Mammary epithelial cell (primary cell): ENCODE measurements at regions not wholly inside any gene's neighbourhood (a gene's known extent, or its start where the extent isn't known, plus 50 kb on each side); places are given as distances from the start of the nearest gene placed in this dataset.

Experiments used
- CTCF ChIP-seq, 2 donors: IDR thresholded peaks in 1 of 2; conservative IDR thresholded peaks in 1 of 2; 2 replicates each; pipeline ENCODE4 v1.5.1; 2011 to 2012; ENCODE audit warnings: inconsistent platforms in 2 of 2, low read length in 2 of 2, mild to moderate bottlenecking in 2 of 2, control low read depth in 1 of 2, low read depth in 1 of 2; ENCODE audit not compliant: insufficient read depth in 1 of 2; ENCODE audit errors: extremely low read depth in 1 of 2
- EZH2 ChIP-seq: IDR thresholded peaks from 2 replicates; pipeline ENCODE4 v1.6.1; 2012; ENCODE audit warnings: low read length, inconsistent platforms, borderline replicate concordance

DNA sequence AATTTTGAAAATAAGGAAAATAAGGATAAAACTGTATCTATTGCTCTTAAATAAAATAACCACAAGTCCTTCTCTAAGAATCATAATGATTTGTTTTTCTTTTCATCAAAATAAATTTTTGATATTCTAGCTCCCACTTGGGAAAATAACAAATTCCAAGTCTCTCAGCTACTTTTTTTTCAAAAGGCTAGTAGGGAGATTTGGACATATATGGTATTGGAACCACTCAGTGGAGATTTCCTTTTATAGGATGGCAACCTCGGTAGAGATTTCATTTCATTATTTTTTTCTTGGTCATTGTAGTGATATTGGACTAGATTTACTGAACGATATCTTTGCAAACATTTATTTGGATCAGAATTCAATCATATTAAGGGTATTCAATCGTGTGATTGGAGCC, 69.5 kb upstream of the PRKG1 start:
- no peak for TF ChIP-seq CTCF (conservative IDR thresholded peaks at IDR 0.05 in 1 of 2, IDR thresholded peaks at IDR 0.05 in 1 of 2; ENCODE audit: extremely low read depth in 1 of 2, insufficient read depth in 1 of 2, low read depth in 1 of 2, low read length in 2 of 2)
- TF ChIP-seq EZH2: no peak
